Activated CD8-positive, alpha-beta memory T cell treated with anti-CD3 and anti-CD28 coated beads, Interleukin-2, amount 50 U/mL, for 48 hours (primary cell): ENCODE measurements at regions not wholly inside any gene's neighbourhood (a gene's known extent, or its start where the extent isn't known, plus 50 kb on each side); places are given as distances from the start of the nearest gene placed in this dataset.
"Not testable (repeated sequence)": the region's sequence is repeated elsewhere in the genome, so short reads cannot be mapped to it uniquely, and the experiment has no call there.

Experiments
- DNase-seq: peaks from one replicate; pipeline ENCODE4 v3.0.0-alpha.2; 2020

GRCh38 chr16:29212084-29213027 is 194.2 kb downstream of the NPIPB11 start:
- DNase-seq, result peak; percentile 39

- DNase-seq, result peak; percentile 2
Observed at GRCh38 chr16:29211456-29211855, 195.1 kb downstream of the NPIPB11 start.

DNA sequence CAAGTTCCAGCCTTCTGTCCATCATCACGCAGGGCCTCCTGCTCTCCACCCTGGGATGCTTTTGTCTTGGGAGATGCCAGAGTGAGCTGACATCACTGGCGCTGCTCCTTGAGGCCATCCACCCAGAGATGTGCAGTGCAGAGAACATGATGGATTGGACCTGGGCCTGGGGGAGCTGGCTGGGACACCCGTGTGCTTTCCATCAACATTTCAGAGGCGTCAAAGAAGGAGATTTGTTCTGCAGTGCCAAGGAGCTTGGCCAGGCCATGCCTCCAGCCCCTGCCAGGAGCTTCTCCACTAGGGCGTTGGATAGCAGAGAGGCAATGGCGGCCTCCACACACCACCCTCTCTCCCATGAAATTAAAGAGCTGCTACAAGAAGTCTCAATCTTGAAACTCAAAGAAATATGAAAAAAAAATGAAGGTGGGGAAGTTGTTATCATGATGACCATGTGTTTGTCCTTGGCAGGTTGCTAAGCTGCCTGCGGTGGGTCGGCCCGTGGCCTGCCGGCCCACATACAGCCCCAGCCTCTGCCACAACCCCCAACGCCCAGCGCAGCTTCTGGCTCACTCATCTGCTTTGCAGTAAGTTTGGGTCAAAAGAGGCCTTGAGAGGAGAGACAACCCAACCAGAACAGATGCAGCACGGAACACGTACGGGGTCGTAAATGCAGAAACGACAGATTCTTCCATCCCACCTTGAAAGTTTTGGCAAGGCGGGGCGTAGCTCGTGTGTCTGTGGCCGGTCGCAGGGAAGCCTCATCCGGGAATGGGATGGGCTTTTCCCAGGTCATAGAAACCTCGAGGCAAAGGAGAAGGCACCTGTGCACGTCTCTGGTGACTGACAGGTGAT is 196.0 kb downstream of the NPIPB11 start:
- DNase-seq, result peak; percentile 8

DNA sequence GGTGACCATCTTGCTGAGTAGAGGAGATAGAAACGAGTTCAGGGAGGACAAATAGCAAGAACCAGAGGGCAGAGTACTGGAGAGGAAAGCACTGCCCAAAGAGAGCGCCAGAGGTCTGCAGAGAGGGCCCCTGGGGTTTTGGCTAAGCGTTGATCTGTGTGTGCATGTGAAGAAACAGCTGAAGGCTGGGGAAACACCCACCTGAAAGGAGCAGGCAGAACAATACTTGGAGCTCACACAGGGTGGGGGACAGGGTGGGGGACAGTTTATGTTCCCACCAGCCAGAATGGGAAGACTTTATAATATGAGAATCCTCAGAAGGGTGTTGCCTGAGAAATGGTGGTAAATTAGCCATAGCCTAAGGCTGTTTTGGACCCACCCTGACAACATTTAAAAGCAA is 200.4 kb downstream of the NPIPB11 start:
- peak; percentile 6 for DNase-seq

- peak; percentile 26 for DNase-seq
Observed at GRCh38 chr16:29205151-29205550, 201.4 kb downstream of the NPIPB11 start.

DNA sequence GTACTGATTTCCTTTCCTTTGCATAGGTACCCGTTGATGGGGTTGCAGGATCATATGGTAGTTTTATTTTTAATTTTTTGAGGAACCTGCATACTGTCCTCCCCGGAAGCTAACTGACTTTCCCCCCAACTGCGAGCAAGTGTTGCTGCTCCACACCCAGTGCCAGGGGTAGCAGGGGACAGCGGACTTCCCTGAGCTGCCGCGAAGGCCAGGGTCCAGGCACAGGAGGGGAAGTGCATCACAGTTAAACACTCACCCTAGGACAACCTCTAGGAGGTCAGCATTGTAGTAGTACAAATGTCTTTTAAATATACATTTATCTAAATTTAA is 201.7 kb downstream of the NPIPB11 start:
- DNase-seq, result peak; percentile 17

DNA sequence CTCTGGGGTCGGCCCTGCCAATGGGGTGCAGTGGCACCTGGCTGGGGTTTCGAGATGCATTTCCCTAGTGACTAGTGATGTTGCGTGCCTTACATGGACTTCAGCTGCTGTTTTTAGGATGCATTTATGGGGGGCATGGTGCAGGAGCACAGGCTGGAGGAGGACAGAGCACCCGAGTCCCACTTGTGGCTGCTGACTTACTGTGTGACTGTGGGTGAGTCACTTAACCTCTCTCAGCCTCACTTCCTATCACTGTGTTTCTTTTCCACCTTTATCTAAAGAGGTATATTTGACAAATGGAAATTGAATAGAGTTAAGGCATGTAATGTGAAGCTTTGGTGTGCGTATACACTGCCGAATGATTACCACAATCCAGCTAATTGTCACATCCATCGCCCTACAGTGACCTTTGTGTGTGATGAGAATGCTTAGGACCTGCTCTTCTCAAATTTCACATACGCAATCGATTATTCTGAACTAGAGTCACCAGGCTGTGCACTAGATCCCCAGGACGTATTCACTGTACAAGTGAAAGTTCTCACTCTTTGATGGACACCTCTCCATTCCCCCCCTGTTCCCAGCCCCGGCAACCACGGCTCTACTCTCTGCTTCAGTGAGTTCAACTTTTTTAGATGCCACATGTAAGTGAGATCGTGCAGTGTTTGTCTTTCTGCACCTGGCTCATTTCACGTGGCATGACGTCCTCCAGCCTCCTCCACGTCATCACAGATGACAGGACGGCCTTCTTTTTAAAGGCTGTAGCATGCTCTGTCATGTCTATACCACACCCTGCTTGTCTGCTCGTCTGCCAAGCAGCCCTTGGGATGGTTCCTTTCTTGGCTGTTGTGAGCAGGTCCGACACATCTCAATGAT is 202.3 kb downstream of the NPIPB11 start:
- DNase-seq, result peak; percentile 18

DNA sequence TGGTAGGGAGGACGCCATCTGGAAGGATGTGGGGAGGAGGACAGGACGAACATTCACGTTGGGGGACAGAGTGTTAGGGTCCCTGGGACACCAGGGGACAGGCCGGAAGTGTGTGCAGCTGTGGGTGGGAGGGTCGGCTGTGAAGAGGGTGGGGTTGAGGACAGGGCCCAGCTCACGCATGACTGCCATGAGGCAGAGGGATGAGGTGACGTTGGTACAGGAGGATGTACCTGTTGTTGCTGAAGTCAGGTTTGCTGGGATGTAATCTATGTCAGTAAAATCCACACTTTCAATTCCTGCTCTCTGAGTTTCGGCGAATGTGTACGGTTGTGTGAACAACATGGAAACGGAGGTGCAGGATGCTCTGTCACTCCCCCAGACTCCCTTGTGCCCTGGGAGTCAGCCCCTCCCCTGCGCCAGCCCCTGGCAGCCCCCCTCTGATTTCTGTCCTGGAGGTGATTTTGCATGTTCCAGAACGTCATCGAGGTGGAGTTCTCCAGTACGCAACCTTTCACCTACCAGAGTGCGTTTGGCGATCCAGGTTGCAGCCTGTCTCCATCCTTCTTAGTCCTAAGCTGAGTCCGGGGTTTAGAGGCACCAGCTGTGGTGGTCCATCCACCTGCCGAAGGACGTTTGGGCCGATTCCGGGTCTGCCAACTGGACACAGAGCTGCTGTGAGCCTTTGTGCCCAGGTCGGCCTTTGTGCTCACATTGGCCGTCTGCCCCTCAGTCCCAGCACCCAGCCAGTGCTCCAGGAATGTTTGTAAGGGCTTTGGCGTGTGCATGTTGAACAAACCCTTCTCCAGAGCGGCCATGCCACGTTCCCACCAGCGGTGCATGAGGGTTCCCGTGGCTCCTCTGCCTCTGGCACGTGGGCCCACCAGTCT is 203.2 kb downstream of the NPIPB11 start:
- DNase-seq, result peak; percentile 26

DNA sequence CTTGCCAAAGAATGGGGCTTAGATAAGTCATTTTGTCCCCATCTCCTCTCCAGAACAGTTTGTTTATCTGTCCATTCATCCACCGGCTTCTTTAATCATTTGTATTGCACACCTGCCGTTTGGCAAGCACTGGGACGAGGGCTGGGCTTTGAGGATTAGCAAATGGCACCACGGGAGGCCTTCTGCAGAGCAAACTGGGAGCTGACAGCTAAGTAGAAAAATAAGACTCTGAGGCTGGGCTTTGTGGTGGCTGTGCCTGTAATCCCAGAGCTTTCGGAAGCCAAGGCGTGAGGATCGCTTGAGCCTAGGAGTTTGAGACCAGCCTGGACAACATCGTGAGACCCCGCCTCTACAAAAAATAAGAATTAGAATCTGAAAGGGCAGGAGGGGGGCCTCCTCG is 203.9 kb downstream of the NPIPB11 start:
- peak; percentile 7 for DNase-seq

- peak; percentile 8 for DNase-seq
Observed at GRCh38 chr16:29202025-29202632, 204.4 kb downstream of the NPIPB11 start.

GRCh38 chr16:29201296-29202024 is 205.1 kb downstream of the NPIPB11 start:
- DNase-seq, result peak; percentile 30

DNA sequence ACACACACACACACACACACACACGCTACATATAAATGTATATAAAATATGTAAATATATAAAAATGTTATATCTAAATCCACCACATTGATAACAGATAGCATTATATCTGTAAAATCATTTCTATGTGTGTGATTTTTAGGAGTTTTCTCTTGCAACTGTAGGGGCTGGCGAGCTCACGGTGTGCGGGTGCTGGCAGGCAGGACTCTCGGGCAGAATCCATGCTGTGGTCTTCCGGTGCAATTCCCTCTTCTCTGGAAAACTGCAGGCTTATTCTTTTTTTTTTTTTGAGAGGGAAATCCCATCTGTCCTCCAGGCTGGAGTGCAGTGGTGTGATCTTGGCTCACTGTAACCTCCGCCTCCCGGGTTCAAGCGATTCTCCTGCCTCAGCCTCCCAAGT is 205.8 kb downstream of the NPIPB11 start:
- DNase-seq, result not testable (repeated sequence)

GRCh38 chr16:29200135-29200601 is 206.3 kb downstream of the NPIPB11 start:
- DNase-seq, result peak; percentile 35

DNA sequence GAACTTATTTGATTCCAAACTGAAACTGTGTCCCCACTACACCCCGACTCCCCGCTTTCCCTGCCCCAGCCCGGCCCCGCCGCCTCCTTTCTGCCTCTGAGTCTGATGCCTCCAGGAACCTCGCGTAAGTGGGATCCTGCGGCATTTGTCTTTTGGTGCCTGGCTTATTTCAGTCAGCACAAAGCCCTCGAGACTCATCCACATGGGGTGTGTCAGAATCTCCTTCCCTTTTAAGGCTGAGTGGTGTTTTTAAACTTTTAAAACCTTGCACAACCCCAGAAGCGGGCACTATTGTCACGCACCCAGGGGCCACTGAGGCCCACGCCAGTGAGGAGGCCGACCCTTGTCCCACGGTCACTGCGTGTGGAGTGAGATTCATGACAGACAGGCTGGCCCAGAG is 206.9 kb downstream of the NPIPB11 start:
- peak; percentile 25 for DNase-seq

DNA sequence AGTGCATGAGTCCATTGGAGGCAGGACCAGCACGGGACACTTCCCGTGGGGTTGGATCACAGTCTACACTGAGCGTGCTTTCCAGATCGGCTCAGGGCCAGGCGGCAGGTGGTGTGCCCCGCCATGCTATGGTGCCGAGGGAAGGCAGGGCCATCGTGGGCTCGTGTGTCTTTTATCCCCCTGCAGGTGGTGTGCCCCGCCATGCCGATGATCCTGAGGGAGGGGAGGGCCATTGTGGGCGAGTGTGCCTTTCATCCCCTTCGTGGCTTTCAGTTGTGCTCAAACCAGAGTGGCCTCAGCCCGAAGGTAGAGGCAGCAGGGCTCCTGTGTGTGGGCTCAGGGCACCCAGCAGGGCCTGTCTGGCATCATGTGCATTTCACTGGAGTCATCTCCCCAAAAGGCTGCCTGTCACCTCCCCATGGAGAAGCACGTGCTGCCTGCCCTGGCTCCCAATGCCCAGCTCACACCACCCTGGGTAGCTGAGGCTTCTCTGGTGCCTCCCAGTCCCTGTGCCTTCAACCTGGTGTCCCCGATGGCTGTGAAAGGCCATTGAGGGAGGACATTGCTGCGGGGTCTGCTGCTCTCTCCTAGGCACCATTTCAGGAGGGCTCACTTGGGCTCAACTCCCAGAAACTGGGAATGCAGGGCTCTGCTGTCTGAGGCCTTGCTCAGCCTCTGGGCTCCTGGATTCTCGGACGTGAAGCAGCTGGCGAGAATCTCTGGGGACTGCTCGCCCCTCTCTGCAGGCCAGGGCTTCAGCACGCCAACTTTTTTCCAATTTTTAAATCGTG is 207.6 kb downstream of the NPIPB11 start:
- peak; percentile 44 for DNase-seq

DNA sequence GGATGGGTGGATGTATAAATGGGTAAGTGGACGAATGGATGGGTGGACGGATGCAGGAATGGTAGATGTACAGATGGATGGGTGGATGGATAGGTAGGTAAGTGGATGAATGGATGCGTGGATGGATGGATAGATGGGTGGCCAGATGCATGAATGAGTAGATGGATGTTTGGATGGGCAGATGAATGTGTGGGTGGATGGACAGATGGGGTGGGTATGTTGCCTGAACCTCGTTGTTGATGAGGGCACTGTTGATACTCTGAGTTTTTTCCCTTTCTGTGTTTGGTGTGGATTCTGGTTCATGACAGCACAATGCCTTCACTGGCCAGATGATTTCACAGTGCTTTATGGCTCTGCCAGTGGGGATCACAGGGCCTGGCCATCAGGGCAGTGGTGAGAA is 208.3 kb downstream of the NPIPB11 start:
- peak; percentile 2 for DNase-seq

DNA sequence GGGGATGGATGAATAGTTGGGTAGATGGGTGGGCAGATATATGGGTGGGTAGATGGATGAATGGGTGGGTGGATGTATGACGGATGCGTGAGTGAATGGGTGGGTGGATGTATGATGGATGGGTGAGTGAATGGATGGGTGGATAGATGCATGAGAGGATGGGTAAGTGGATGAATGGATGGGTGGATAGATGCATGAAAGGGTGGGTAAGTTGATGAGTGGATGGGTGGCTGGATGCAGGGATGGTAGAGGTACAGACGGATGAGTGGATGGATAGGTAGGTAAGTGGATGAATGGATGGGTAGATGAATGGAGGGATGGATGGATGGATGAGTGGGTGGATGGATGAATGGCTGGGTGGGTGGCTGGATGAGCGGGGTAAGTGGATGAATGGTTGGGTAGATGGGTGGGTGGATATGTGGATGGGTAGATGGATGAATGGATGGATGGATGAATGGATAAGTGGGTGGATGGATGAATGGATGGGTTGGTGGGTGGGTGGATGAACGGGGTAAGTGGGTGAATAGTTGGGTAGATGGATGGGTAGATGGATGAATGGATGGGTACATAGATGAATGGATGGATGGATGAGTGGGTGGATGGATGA is 208.9 kb downstream of the NPIPB11 start:
- peak; percentile 3 for DNase-seq

- DNase-seq, result not testable (repeated sequence)
Observed at GRCh38 chr16:29196746-29197145, 209.8 kb downstream of the NPIPB11 start.
